ENCODE measurements at regions not wholly inside any gene's neighbourhood (a gene's known extent, or its start where the extent isn't known, plus 50 kb on each side); places are given as distances from the start of the nearest gene placed in this dataset.

DNA sequence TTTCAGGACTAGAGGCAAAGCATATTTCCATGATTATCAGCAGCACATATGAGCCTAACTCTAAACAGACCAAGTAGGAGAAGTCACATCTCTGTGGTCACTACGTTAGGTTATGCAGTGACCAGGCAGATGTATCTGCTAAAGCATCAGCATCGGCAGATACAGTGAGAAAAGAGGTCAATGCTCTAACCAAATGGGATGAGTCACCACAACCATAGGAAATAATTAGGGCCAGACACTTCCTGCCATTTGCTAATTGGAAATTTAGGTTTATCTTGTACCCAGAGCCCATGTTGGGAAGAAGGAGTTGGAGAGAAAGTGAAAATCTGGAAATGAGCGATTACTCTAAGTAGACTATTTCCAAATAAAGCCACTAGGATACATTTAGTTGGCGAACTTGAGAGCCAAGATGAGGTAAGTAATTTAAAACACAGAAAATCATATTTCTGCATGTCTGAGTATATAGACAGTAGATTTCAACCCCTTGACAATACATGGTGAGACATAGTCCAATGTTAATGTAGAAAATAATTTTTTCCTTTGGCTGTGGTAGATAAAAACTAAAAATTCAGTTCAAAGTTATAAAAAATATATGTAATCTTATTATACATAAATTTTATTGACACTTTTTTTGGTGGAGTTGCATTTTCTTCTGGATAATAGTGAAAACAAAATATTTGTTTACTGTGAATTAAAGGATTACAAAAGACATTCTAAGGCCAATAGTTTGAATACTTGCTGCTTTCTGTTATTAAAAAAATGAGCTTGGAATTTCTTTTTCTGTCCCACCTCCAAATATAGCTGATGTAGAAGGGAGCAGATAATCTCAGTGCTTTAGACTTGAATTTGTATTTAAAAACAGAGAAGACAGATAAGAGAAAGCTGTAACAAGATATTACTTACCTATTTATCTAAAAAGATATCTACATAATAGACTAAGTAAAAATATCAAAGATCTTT, 104.4 kb upstream of the CSNK1A1L start:
- Histone ChIP-seq H3K27me3 (peaks cover 0 to 40% (median 0%) of the 10 kb centered on the region in 11 experiments; a peak in 6 of 22 replicates), H3K27ac (no peak overlapping the region), H3K36me3 (no peaks in the 10 kb centered on the region), H4K20me1 (no peaks in the 10 kb centered on the region), H3K4me1 (peaks cover 0 to 7% (median 0%) of the 10 kb centered on the region in 10 experiments; a peak in 2 of 20 replicates), H3K4me2 (0 out of 22 replicates have a peak overlapping the region, but pooled peaks of 1 of the 11 experiments have one; percentile 12), H3K9me3 (replicated peaks in 1 of 11) (0 out of 22 replicates have a peak, but pooled peaks cover 0 to 3% (median 0%) of the 10 kb centered on the region in 11 experiments), H3K9ac (no peak overlapping the region), H3K4me3 (no peak overlapping the region)
- no peak for TF ChIP-seq Cebpa-rat (IDR thresholded peaks at IDR 0.05)

- peaks cover 0 to 37% (median 0%) of the 10 kb centered on the region in 11 experiments; a peak in 6 of 22 replicates for H3K27me3 ChIP-seq
- no peaks in the 10 kb centered on the region for H3K36me3 ChIP-seq
- H3K4me1 ChIP-seq, result peaks cover 0 to 7% (median 0%) of the 10 kb centered on the region in 10 experiments; a peak in 2 of 20 replicates
- 0 out of 22 replicates have a peak, but pooled peaks cover 0 to 3% (median 0%) of the 10 kb centered on the region in 11 experiments for H3K9me3 ChIP-seq (replicated peaks in 1 of 11)
- no peak overlapping the region for H3K9ac ChIP-seq
- H3K4me3 ChIP-seq, result no peak overlapping the region
- no peaks in the 10 kb centered on the region for H4K20me1 ChIP-seq
- H3K27ac ChIP-seq, result no peak overlapping the region
- no peak for TF ChIP-seq Cebpa-rat (IDR thresholded peaks at IDR 0.05)
- H3K4me2 ChIP-seq, result no peak overlapping the region
These were observed 102.4 kb upstream of the CSNK1A1L start for GRCh38 chr13:37207691-37208451.

DNA sequence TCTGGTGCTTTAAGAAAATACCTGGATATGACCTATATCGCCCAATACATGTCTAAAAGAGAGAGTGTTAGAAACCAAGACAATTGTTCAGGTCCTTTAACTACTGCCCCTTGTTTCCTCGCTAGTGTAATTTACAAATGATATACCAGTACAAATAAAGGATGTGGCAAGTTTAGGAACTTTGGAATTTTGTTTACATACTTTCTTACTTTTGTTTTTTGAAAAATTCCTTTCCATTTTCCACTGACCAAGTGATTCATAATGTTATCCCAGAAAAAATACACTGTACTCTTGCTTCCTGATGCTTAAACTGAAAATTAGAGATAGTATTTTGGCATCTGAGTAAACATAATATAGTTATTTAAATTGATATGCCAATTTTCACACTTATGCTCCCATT, 96.8 kb upstream of the CSNK1A1L start:
- Histone ChIP-seq H3K9me3 (replicated peaks in 1 of 11) (0 out of 22 replicates have a peak, but pooled peaks cover 0 to 3% (median 0%) of the 10 kb centered on the region in 11 experiments), H3K36me3 (no peaks in the 10 kb centered on the region), H4K20me1 (no peaks in the 10 kb centered on the region)

GRCh38 chr13:37201081-37201480, 95.6 kb upstream of the CSNK1A1L start:
- no peak for TF ChIP-seq Cebpa-rat (IDR thresholded peaks at IDR 0.05)
- no peak overlapping the region for H3K27ac ChIP-seq
- H3K9me3 ChIP-seq (replicated peaks in 1 of 11), result 0 out of 22 replicates have a peak, but pooled peaks cover 0 to 3% (median 0%) of the 10 kb centered on the region in 11 experiments
- H4K20me1 ChIP-seq, result no peaks in the 10 kb centered on the region
- H3K4me3 ChIP-seq, result no peak overlapping the region
- no peaks in the 10 kb centered on the region; a peak in 1 of 22 replicates for H3K27me3 ChIP-seq
- no peak overlapping the region for H3K4me2 ChIP-seq
- no peak overlapping the region for H3K9ac ChIP-seq
- no peaks in the 10 kb centered on the region for H3K36me3 ChIP-seq
- H3K4me1 ChIP-seq, result no peaks in the 10 kb centered on the region

More for the DNA sequence above, 96.8 kb upstream of the CSNK1A1L start:
- no peak for TF ChIP-seq Cebpa-rat (IDR thresholded peaks at IDR 0.05)
- Histone ChIP-seq H3K4me2 (no peak overlapping the region), H3K4me3 (no peak overlapping the region), H3K27me3 (no peaks in the 10 kb centered on the region; a peak in 1 of 22 replicates), H3K9ac (no peak overlapping the region), H3K27ac (no peak overlapping the region), H3K4me1 (no peaks in the 10 kb centered on the region)

GRCh38 chr13:37198629-37199028, 93.2 kb upstream of the CSNK1A1L start:
- Histone ChIP-seq H4K20me1 (no peaks in the 10 kb centered on the region), H3K4me2 (no peak overlapping the region), H3K27ac (no peak overlapping the region), H3K27me3 (no peaks in the 10 kb centered on the region), H3K9ac (no peak overlapping the region), H3K36me3 (no peaks in the 10 kb centered on the region), H3K9me3 (replicated peaks in 1 of 11) (no peaks in the 10 kb centered on the region), H3K4me1 (no peaks in the 10 kb centered on the region), H3K4me3 (no peak overlapping the region)
- no peak for TF ChIP-seq Cebpa-rat (IDR thresholded peaks at IDR 0.05)

DNA sequence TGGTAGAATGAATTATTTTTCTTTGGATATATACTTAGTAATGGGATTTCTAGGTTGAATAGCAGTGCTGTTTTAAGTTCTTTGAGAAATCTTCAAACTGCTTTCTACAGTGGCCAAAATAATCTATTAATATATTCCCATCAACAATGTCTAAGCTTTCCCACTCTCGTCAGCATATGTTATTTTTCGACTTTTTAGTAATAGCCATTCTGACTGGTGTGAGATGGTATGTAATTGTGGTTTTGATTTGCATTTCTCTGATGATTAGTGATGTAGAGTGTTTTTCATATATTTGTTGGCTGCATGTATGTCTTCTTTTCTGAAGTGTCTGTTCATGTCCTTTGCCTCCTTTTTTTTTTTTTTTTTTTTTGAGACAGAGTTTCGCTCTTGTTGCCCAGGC, 90.2 kb upstream of the CSNK1A1L start:
- no peak overlapping the region for H3K9ac ChIP-seq
- H3K27ac ChIP-seq, result no peak overlapping the region
- no peaks in the 10 kb centered on the region for H3K36me3 ChIP-seq
- no peak for TF ChIP-seq Cebpa-rat (IDR thresholded peaks at IDR 0.05)
- H4K20me1 ChIP-seq, result no peaks in the 10 kb centered on the region
- no peaks in the 10 kb centered on the region for H3K9me3 ChIP-seq (replicated peaks in 1 of 11)
- H3K4me1 ChIP-seq, result no peaks in the 10 kb centered on the region
- H3K27me3 ChIP-seq, result no peaks in the 10 kb centered on the region
- H3K4me3 ChIP-seq, result no peak overlapping the region
- H3K4me2 ChIP-seq, result no peak overlapping the region

- TF ChIP-seq Cebpa-rat (IDR thresholded peaks at IDR 0.05), result no peak
- no peaks in the 10 kb centered on the region for H3K4me1 ChIP-seq
- H4K20me1 ChIP-seq, result no peaks in the 10 kb centered on the region
- no peak overlapping the region for H3K9ac ChIP-seq
- no peak overlapping the region for H3K27ac ChIP-seq
- no peaks in the 10 kb centered on the region for H3K27me3 ChIP-seq
- H3K4me2 ChIP-seq, result no peak overlapping the region
- H3K36me3 ChIP-seq, result no peaks in the 10 kb centered on the region
- no peak overlapping the region for H3K4me3 ChIP-seq
- peaks cover 0 to 7% (median 0%) of the 10 kb centered on the region in 11 experiments; a peak in 2 of 22 replicates for H3K9me3 ChIP-seq (replicated peaks in 1 of 11)
These were observed 89.0 kb upstream of the CSNK1A1L start for GRCh38 chr13:37194428-37194861.

DNA sequence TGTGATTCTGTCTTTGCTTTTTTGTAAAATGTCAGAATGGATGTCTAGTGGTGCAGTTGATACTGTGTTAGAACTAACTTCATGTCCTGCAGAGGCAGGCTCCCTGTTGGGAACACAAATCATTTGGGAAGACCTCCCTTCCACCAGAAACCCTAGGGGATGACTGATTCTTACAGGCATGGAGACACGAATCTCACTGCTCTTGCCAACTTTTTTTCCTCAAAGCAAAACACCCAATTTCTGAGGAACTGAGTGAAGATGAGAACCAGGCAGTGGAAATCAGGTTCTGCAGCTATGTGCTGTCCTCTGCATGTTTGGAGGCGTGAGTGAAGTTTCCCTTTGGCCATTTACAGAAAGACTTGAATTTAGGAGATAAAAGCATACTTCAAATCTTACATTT, 87.5 kb upstream of the CSNK1A1L start:
- Histone ChIP-seq H3K27ac (no peak overlapping the region), H4K20me1 (no peaks in the 10 kb centered on the region), H3K4me1 (peaks cover 0 to 5% (median 0%) of the 10 kb centered on the region in 10 experiments; a peak in 2 of 20 replicates), H3K27me3 (no peaks in the 10 kb centered on the region), H3K9ac (no peak overlapping the region), H3K36me3 (no peaks in the 10 kb centered on the region), H3K4me2 (no peak overlapping the region), H3K4me3 (no peak overlapping the region), H3K9me3 (replicated peaks in 1 of 11) (peaks cover 0 to 14% (median 0%) of the 10 kb centered on the region in 11 experiments; a peak in 3 of 22 replicates)
- TF ChIP-seq Cebpa-rat (IDR thresholded peaks at IDR 0.05), result no peak

DNA sequence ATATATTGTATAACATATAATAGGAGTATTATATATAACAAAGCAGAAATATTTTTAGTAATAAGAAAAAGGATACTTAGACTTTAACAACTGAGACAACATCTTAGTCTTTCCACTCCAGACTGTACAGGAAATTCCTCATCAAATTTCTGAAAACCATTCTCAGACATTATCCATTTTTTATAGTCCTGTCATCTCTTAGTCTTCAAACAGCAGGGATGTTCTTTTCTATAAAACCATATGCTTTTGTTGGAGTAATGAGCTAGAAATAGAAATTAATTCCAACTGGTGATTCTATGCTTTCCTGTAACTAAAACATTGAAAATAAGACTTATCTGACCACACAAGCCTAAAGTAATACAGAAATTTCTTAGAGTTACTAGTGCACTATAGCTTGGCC, 82.2 kb upstream of the CSNK1A1L start:
- peaks cover 1 to 12% (median 5%) of the 10 kb centered on the region in 10 experiments; a peak in 15 of 20 replicates for H3K4me1 ChIP-seq
- TF ChIP-seq Cebpa-rat (IDR thresholded peaks at IDR 0.05), result no peak
- H3K36me3 ChIP-seq, result no peaks in the 10 kb centered on the region
- no peak overlapping the region for H3K4me2 ChIP-seq
- peaks cover 0 to 15% (median 3%) of the 10 kb centered on the region in 11 experiments; a peak in 5 of 22 replicates for H3K9me3 ChIP-seq (replicated peaks in 1 of 11)
- no peak overlapping the region for H3K27ac ChIP-seq
- no peak overlapping the region for H3K9ac ChIP-seq
- H4K20me1 ChIP-seq, result no peaks in the 10 kb centered on the region
- no peaks in the 10 kb centered on the region for H3K27me3 ChIP-seq
- no peak overlapping the region for H3K4me3 ChIP-seq

Measured in BLaER1 treated with 17β-estradiol and CSF1 and Interleukin-3, amounts not matched to agents 10 nM and 100 nM (cell line).